ENCODE measurements at regions not wholly inside any gene's neighbourhood (a gene's known extent, or its start where the extent isn't known, plus 50 kb on each side); places are given as distances from the start of the nearest gene placed in this dataset.

DNA sequence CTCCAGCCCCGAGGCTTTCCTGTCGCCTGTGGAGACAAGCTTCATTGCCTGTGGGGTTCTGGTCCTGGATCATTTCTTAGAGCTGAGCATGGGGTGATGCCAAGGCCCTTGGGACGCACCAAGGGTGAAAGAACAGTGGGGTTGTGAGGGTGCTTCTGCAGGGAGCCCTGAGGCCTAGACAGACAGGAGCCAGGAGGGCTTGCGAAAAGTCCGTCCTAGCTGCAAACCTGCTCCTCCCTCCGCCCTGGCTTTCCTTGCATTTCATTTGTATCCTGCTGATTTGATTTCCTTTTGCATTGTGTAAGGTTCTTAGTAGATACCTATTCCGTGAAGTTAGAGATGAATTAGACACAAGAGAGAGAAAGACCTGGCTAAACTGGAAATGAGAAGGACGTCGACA is 286.9 kb upstream of the C2CD4B start:
- TF ChIP-seq POLR2AphosphoS5 (IDR thresholded peaks at IDR 0.05; ENCODE audit: low read depth) = no peak
- TF ChIP-seq, protein P1, sequence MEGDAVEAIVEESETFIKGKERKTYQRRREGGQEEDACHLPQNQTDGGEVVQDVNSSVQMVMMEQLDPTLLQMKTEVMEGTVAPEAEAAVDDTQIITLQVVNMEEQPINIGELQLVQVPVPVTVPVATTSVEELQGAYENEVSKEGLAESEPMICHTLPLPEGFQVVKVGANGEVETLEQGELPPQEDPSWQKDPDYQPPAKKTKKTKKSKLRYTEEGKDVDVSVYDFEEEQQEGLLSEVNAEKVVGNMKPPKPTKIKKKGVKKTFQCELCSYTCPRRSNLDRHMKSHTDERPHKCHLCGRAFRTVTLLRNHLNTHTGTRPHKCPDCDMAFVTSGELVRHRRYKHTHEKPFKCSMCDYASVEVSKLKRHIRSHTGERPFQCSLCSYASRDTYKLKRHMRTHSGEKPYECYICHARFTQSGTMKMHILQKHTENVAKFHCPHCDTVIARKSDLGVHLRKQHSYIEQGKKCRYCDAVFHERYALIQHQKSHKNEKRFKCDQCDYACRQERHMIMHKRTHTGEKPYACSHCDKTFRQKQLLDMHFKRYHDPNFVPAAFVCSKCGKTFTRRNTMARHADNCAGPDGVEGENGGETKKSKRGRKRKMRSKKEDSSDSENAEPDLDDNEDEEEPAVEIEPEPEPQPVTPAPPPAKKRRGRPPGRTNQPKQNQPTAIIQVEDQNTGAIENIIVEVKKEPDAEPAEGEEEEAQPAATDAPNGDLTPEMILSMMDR (IDR thresholded peaks at IDR 0.05; ENCODE audit: insufficient read depth, low read length) = no peak
- TF ChIP-seq, protein P2, sequence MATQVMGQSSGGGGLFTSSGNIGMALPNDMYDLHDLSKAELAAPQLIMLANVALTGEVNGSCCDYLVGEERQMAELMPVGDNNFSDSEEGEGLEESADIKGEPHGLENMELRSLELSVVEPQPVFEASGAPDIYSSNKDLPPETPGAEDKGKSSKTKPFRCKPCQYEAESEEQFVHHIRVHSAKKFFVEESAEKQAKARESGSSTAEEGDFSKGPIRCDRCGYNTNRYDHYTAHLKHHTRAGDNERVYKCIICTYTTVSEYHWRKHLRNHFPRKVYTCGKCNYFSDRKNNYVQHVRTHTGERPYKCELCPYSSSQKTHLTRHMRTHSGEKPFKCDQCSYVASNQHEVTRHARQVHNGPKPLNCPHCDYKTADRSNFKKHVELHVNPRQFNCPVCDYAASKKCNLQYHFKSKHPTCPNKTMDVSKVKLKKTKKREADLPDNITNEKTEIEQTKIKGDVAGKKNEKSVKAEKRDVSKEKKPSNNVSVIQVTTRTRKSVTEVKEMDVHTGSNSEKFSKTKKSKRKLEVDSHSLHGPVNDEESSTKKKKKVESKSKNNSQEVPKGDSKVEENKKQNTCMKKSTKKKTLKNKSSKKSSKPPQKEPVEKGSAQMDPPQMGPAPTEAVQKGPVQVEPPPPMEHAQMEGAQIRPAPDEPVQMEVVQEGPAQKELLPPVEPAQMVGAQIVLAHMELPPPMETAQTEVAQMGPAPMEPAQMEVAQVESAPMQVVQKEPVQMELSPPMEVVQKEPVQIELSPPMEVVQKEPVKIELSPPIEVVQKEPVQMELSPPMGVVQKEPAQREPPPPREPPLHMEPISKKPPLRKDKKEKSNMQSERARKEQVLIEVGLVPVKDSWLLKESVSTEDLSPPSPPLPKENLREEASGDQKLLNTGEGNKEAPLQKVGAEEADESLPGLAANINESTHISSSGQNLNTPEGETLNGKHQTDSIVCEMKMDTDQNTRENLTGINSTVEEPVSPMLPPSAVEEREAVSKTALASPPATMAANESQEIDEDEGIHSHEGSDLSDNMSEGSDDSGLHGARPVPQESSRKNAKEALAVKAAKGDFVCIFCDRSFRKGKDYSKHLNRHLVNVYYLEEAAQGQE (IDR thresholded peaks at IDR 0.05; ENCODE audit: insufficient replicate concordance, low read depth) = no peak
